MG63 (cell line): ENCODE measurements at regions not wholly inside any gene's neighbourhood (a gene's known extent, or its start where the extent isn't known, plus 50 kb on each side); places are given as distances from the start of the nearest gene placed in this dataset.
"Not testable (repeated sequence)": the region's sequence is repeated elsewhere in the genome, so short reads cannot be mapped to it uniquely, and the experiment has no call there.

Experiments used
- DNase-seq: peaks from one replicate; pipeline ENCODE4 v3.0.0-alpha.2; 2020
- H3K27me3 ChIP-seq: fragments of 250-450 bp; sonication (Bioruptor Pico); 2 replicates; pipeline ENCODE4 v1.5.1; 2020; ENCODE audit warnings: mild to moderate bottlenecking, moderate library complexity
- H3K36me3 ChIP-seq: fragments of 250-450 bp; sonication (Bioruptor Pico); 2 replicates; pipeline ENCODE4 v1.5.1; 2020; ENCODE audit warnings: mild to moderate bottlenecking, moderate library complexity
- H3K4me3 ChIP-seq: fragments of 250-450 bp; sonication (Bioruptor Pico); 2 replicates; pipeline ENCODE4 v1.5.1; 2020; ENCODE audit warnings: mild to moderate bottlenecking, moderate library complexity
- H3K9me3 ChIP-seq: fragments of 250-450 bp; sonication (Bioruptor Pico); 2 replicates; pipeline ENCODE4 v1.5.1; 2020; ENCODE audit warnings: mild to moderate bottlenecking, moderate library complexity

GRCh38 chr9:84521208-84521607 lies 148.3 kb upstream of the NTRK2 start:
- no peak overlapping the region for H3K4me3 ChIP-seq

GRCh38 chr9:84526211-84526610 lies 143.3 kb upstream of the NTRK2 start:
- H3K9me3 ChIP-seq, DNase-seq, H3K27me3 ChIP-seq, H3K36me3 ChIP-seq, H3K4me3 ChIP-seq: not testable (repeated sequence)

More at GRCh38 chr9:84521208-84521607, 148.3 kb upstream of the NTRK2 start:
- no peaks in the 10 kb centered on the region for H3K36me3 ChIP-seq
- no peak for DNase-seq
- H3K27me3 ChIP-seq: no peaks in the 10 kb centered on the region
- H3K9me3 ChIP-seq: no peaks in the 10 kb centered on the region

DNA sequence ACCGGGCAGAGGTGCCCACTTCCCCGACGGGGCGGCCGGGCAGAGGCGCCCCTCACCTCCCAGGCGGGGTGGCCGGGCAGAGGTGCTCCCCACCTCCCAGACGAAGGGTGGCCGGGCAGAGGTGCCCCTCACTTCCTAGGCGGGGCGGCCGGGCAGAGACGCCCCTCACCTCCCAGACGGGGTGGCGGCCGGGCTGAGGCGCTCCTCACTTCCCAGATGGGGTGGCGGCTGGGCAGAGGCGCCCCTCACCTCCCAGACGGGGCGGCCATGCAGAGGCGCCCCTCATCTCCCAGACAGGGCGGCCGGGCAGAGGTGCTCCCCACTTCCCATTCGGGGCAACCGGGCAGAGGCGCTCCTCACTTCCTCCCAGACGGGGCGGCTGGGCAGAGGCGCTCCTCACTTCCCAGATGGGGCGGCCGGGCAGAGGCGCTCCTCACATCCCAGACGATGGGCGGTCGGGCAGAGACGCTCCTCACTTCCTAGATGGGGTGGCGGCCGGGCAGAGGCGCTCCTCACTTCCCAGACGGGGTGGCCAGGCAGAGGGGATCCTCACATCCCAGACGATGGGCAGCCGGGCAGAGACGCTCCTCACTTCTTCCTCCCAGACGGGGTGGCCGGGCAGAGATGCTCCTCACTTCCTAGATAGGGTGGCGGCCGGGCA lies 142.3 kb upstream of the NTRK2 start:
- H3K27me3 ChIP-seq, H3K4me3 ChIP-seq, H3K9me3 ChIP-seq, H3K36me3 ChIP-seq, DNase-seq: not testable (repeated sequence)

GRCh38 chr9:84535973-84536372 lies 133.6 kb upstream of the NTRK2 start:
- not testable (repeated sequence) for H3K36me3 ChIP-seq, H3K9me3 ChIP-seq, DNase-seq, H3K4me3 ChIP-seq, H3K27me3 ChIP-seq

DNA sequence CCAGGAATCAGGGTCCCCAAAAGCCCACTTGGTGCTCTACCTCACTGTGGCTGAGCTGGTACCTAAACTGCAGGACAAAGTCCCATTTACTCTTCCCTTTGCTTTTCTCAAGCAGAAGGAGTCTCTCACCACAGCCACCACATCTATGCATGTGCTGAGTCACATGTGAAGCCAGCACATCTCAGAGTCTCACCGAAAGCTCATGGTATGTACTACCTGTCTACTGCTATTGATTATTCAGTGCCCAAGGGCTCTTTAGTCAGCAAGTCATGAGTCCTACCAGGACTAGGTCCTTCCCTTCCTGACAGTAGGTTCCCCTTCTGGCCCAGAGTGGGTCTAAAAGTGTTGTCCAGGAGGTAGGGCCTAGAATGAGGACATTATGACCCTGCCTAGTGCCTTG lies 130.7 kb upstream of the NTRK2 start:
- Histone ChIP-seq H3K9me3 (no peaks in the 10 kb centered on the region), H3K36me3 (no peaks in the 10 kb centered on the region), H3K4me3 (no peak overlapping the region), H3K27me3 (no peaks in the 10 kb centered on the region)
- no peak for DNase-seq

- Histone ChIP-seq H3K9me3 (no peaks in the 10 kb centered on the region), H3K36me3 (no peaks in the 10 kb centered on the region), H3K27me3 (no peaks in the 10 kb centered on the region), H3K4me3 (no peak overlapping the region)
- no peak for DNase-seq
Measured at GRCh38 chr9:84542554-84542953, 127.0 kb upstream of the NTRK2 start.

GRCh38 chr9:84554069-84554664 lies 115.4 kb upstream of the NTRK2 start:
- Histone ChIP-seq H3K27me3 (no peaks in the 10 kb centered on the region), H3K9me3 (no peaks in the 10 kb centered on the region), H3K36me3 (no peaks in the 10 kb centered on the region), H3K4me3 (no peak overlapping the region)
- DNase-seq: no peak

GRCh38 chr9:84556556-84556955 lies 113.0 kb upstream of the NTRK2 start:
- H3K9me3 ChIP-seq: no peaks in the 10 kb centered on the region
- H3K36me3 ChIP-seq: no peaks in the 10 kb centered on the region
- H3K4me3 ChIP-seq: no peak overlapping the region
- H3K27me3 ChIP-seq: no peaks in the 10 kb centered on the region
- no peak for DNase-seq

- no peak overlapping the region for H3K4me3 ChIP-seq
- H3K27me3 ChIP-seq: no peaks in the 10 kb centered on the region
- H3K9me3 ChIP-seq: no peaks in the 10 kb centered on the region
- DNase-seq: no peak
- no peaks in the 10 kb centered on the region for H3K36me3 ChIP-seq
Measured at GRCh38 chr9:84557751-84558150, 111.8 kb upstream of the NTRK2 start.

- Histone ChIP-seq H3K4me3 (no peak overlapping the region), H3K9me3 (no peaks in the 10 kb centered on the region), H3K36me3 (no peaks in the 10 kb centered on the region), H3K27me3 (no peaks in the 10 kb centered on the region)
- DNase-seq: no peak
Measured at GRCh38 chr9:84563691-84564090, 105.8 kb upstream of the NTRK2 start.

DNA sequence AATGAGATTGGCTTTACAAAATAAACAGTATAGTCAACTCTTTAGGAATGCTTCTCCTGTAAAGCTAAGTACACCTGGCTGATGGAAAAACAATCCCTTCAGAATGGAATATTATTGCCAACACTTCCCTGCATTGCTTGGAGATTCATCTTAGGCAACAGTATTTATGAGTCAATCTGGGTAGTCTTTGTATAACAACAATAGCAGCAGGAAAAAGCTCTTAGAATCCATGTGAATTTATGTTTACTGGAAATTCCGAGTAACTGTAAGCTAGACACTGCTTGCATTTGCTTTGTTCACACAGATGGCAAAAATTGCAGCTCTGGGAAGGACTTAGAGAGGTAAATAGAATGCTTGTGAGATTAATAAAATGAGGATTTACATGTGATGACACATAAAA lies 101.7 kb upstream of the NTRK2 start:
- Histone ChIP-seq H3K9me3 (no peaks in the 10 kb centered on the region), H3K27me3 (no peaks in the 10 kb centered on the region), H3K36me3 (no peaks in the 10 kb centered on the region), H3K4me3 (no peak overlapping the region)
- DNase-seq: no peak

GRCh38 chr9:84570482-84571154 lies 98.9 kb upstream of the NTRK2 start:
- no peak overlapping the region for H3K4me3 ChIP-seq
- no peaks in the 10 kb centered on the region for H3K9me3 ChIP-seq
- no peaks in the 10 kb centered on the region for H3K27me3 ChIP-seq
- H3K36me3 ChIP-seq: no peaks in the 10 kb centered on the region
- DNase-seq: no peak

GRCh38 chr9:84573083-84573482 lies 96.4 kb upstream of the NTRK2 start:
- no peaks in the 10 kb centered on the region for H3K27me3 ChIP-seq
- no peaks in the 10 kb centered on the region for H3K9me3 ChIP-seq
- DNase-seq: no peak
- H3K4me3 ChIP-seq: no peak overlapping the region
- no peaks in the 10 kb centered on the region for H3K36me3 ChIP-seq

- Histone ChIP-seq H3K4me3 (no peak overlapping the region), H3K36me3 (no peaks in the 10 kb centered on the region), H3K27me3 (no peaks in the 10 kb centered on the region), H3K9me3 (no peaks in the 10 kb centered on the region)
- no peak for DNase-seq
Measured at GRCh38 chr9:84575705-84576104, 93.8 kb upstream of the NTRK2 start.

GRCh38 chr9:84583866-84584265 lies 85.7 kb upstream of the NTRK2 start:
- Histone ChIP-seq H3K4me3 (no peak overlapping the region), H3K27me3 (no peaks in the 10 kb centered on the region), H3K9me3 (no peaks in the 10 kb centered on the region), H3K36me3 (no peaks in the 10 kb centered on the region)
- DNase-seq: no peak

DNA sequence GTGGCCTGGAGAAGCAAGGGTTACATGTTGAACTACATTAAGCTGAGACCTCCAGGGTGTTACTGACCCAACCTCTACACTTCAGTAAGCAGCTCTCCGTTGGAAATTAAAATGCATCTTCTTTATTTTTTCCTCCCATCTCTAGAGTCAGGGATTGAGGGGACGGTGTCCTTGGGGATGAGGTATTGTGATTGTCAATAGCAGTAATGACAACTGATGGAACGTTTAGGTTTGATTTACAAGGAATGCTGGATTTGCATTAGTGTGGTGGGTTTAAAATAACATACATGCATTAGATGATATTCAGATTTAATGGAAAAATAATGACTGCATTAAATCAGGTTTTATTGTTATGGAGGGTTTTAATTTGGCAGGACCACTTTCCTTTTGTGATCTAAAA lies 82.9 kb upstream of the NTRK2 start:
- DNase-seq: no peak
- no peaks in the 10 kb centered on the region for H3K9me3 ChIP-seq
- H3K4me3 ChIP-seq: no peak overlapping the region
- no peaks in the 10 kb centered on the region for H3K27me3 ChIP-seq
- H3K36me3 ChIP-seq: no peaks in the 10 kb centered on the region

DNA sequence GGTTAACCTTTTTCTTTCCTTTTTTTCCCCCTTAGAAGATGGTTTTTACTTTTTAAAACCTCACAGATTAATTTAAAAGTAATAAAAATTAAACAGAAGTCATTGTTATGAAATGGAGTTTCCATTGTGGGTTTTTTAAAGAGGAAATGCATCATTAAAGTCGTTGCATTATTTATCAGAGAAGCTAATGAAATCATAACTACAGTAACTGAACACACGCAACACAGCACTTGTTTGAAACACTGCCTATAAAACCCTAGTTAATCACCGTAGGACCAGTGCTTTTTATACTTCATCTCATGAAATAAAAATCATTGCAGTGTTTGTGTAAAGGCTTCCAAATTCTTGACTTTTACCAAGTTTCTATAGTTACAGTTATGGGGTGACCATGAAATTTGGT lies 82.4 kb upstream of the NTRK2 start:
- Histone ChIP-seq H3K27me3 (no peaks in the 10 kb centered on the region), H3K4me3 (no peak overlapping the region), H3K9me3 (no peaks in the 10 kb centered on the region), H3K36me3 (no peaks in the 10 kb centered on the region)
- DNase-seq: no peak

DNA sequence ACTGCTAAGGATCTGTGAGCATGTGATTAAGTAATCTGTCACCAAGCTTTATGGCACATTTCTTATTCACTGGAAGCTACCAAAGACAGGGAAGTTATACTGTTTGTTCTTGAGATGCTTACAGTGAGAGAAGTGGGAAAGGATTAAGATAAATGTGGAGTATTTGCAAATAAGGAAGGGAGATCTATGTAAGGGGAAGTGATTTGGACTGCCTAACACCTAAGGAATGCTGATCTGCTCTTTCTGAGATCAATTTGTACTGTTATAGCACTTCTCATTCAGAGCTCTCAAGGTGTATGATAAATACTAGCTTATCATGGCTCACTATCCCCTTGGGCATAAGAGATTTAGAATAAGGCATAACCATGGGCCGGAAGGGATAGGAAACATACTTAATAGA lies 80.0 kb upstream of the NTRK2 start:
- DNase-seq: no peak
- Histone ChIP-seq H3K9me3 (no peaks in the 10 kb centered on the region), H3K36me3 (no peaks in the 10 kb centered on the region), H3K4me3 (no peak overlapping the region), H3K27me3 (no peaks in the 10 kb centered on the region)
